ENCODE measurements at regions not wholly inside any gene's neighbourhood (a gene's known extent, or its start where the extent isn't known, plus 50 kb on each side); places are given as distances from the start of the nearest gene placed in this dataset.

DNA sequence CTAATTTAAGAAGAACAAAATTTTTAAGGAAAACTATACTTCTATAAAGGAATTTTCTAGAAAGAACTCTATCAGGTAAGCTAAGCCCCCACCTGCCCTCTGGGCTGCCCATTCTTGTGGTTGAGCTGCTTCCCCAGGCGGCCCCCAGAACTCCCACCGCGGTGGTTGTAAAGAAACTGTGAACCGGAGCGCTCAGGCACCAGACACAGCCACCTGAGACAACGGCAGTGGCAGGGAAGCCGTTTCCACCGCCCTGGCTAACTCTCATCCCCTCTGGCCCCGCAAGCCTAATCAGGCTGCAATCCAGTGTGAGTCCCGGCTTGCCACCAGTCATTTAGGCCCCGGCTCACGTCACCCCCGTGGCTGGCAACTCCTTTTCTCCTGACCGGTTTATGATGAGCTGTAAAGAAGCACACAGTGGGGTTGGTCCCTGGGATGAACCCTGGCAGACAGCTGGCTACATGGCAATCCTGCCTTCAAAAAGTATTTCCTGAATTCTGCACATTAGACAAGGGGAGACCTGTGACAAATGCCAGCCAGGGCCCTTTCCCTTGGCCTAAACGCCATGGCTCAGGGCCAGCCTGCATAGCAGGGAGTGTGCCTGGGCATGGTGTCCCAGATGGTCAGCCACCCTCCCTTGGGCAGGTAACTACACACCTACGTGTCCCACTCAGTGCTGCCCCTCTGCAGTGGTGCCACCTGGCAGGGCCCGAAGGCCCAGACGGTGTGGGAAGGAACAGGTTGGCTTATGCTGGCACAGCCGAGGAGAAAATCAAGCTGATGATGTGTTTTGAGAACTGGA lies 63.8 kb upstream of the GPR31 start:
- TF ChIP-seq TCF12 (IDR thresholded peaks at IDR 0.05; ENCODE audit: low read depth): no peak
- no peak for TF ChIP-seq NFIC (IDR thresholded peaks at IDR 0.05)
- TF ChIP-seq YY1 (IDR thresholded peaks at IDR 0.05; ENCODE audit: low read depth): no peak
- no peak for TF ChIP-seq EGR1 (IDR thresholded peaks at IDR 0.05)
- TF ChIP-seq TAF1 (IDR thresholded peaks at IDR 0.05; ENCODE audit: low read depth): no peak
- TF ChIP-seq, protein P1, sequence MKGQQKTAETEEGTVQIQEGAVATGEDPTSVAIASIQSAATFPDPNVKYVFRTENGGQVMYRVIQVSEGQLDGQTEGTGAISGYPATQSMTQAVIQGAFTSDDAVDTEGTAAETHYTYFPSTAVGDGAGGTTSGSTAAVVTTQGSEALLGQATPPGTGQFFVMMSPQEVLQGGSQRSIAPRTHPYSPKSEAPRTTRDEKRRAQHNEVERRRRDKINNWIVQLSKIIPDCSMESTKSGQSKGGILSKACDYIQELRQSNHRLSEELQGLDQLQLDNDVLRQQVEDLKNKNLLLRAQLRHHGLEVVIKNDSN (IDR thresholded peaks at IDR 0.05): no peak
- TF ChIP-seq FOXM1 (IDR thresholded peaks at IDR 0.05; ENCODE audit: borderline replicate concordance, low read depth): no peak
- TF ChIP-seq, protein P2, sequence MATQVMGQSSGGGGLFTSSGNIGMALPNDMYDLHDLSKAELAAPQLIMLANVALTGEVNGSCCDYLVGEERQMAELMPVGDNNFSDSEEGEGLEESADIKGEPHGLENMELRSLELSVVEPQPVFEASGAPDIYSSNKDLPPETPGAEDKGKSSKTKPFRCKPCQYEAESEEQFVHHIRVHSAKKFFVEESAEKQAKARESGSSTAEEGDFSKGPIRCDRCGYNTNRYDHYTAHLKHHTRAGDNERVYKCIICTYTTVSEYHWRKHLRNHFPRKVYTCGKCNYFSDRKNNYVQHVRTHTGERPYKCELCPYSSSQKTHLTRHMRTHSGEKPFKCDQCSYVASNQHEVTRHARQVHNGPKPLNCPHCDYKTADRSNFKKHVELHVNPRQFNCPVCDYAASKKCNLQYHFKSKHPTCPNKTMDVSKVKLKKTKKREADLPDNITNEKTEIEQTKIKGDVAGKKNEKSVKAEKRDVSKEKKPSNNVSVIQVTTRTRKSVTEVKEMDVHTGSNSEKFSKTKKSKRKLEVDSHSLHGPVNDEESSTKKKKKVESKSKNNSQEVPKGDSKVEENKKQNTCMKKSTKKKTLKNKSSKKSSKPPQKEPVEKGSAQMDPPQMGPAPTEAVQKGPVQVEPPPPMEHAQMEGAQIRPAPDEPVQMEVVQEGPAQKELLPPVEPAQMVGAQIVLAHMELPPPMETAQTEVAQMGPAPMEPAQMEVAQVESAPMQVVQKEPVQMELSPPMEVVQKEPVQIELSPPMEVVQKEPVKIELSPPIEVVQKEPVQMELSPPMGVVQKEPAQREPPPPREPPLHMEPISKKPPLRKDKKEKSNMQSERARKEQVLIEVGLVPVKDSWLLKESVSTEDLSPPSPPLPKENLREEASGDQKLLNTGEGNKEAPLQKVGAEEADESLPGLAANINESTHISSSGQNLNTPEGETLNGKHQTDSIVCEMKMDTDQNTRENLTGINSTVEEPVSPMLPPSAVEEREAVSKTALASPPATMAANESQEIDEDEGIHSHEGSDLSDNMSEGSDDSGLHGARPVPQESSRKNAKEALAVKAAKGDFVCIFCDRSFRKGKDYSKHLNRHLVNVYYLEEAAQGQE (IDR thresholded peaks at IDR 0.05; ENCODE audit: low read depth): no peak
- TF ChIP-seq RAD21 (IDR thresholded peaks at IDR 0.05; ENCODE audit: low read depth): no peak
- no peak for TF ChIP-seq CEBPB (IDR thresholded peaks at IDR 0.05)

DNA sequence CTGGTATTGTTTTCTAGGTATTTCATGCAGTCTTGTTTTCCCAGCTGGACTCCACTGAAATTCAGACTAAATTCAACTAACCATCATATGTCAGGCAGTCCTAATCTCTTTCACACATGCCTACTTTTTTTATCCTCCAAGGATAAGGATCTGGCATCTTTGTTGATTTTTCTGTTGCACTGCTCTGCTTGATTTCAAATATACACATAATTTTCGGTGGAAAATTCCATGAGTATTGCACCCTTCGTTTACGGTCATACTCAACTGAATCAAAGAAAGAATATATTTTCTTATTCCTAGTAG lies 64.8 kb upstream of the UNC93A start:
- no peak for TF ChIP-seq TEAD4 (IDR thresholded peaks at IDR 0.05)
- TF ChIP-seq TAF1 (IDR thresholded peaks at IDR 0.05; ENCODE audit: low read depth): no peak
- no peak for TF ChIP-seq YY1 (IDR thresholded peaks at IDR 0.05; ENCODE audit: low read depth)
- TF ChIP-seq NFIC (IDR thresholded peaks at IDR 0.05): no peak
- TF ChIP-seq RAD21 (IDR thresholded peaks at IDR 0.05; ENCODE audit: low read depth): no peak
- TF ChIP-seq, protein P2 (IDR thresholded peaks at IDR 0.05; ENCODE audit: low read depth): no peak
- no peak for TF ChIP-seq CREB1 (IDR thresholded peaks at IDR 0.05; ENCODE audit: low read depth)
- TF ChIP-seq, protein P1 (IDR thresholded peaks at IDR 0.05): no peak
- no peak for TF ChIP-seq FOXM1 (IDR thresholded peaks at IDR 0.05; ENCODE audit: borderline replicate concordance, low read depth)
- TF ChIP-seq EP300 (IDR thresholded peaks at IDR 0.05; ENCODE audit: borderline replicate concordance): no peak
- no peak for TF ChIP-seq TCF12 (IDR thresholded peaks at IDR 0.05; ENCODE audit: low read depth)
- TF ChIP-seq ZBTB7A (IDR thresholded peaks at IDR 0.05; ENCODE audit: low read depth): no peak
- TF ChIP-seq, protein P3, sequence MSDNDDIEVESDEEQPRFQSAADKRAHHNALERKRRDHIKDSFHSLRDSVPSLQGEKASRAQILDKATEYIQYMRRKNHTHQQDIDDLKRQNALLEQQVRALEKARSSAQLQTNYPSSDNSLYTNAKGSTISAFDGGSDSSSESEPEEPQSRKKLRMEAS (IDR thresholded peaks at IDR 0.05): no peak
- no peak for TF ChIP-seq EGR1 (IDR thresholded peaks at IDR 0.05)
- TF ChIP-seq CEBPB (IDR thresholded peaks at IDR 0.05): no peak

DNA sequence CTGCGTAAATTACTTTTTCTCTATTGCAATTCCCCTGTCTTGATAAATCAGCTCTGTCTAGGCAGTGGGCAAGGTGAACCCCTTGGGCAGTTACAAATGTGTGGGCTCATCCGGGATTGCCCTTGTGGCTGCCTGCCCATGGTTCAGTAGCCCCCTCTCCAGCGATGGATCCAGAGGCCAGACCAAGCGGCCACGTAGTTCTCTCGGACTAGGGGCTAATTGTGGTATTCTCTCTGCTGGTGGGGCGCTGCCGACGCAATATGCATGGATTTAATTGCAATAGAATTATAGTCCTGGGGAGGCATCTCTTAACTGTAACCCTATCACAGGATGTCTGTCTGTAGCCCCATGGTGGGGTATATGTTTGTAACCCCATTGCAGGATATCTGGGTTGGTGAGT lies 64.3 kb upstream of the UNC93A start:
- TF ChIP-seq, protein P2 (IDR thresholded peaks at IDR 0.05; ENCODE audit: low read depth): no peak
- TF ChIP-seq, protein P1 (IDR thresholded peaks at IDR 0.05): no peak
- no peak for TF ChIP-seq CREB1 (IDR thresholded peaks at IDR 0.05; ENCODE audit: low read depth)

DNA sequence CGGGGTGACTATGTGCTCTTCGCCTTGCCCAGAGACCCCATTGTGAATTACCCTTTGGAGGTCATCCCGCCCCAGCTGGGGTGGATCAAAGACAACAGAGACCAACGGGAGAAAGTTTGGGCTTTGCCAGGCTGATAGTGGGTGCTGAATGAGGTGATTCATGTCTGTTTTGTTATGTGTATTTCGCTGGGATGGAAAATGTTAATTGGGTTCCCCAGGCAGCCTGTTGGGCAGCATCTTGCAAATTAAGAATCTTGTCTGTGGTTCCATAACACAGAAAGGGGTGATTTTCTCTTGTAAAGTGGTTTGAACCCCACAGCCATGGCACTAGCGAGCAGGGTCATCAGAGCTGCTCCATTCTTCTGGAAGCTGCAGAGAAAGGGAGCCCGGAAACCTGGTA lies 63.1 kb upstream of the UNC93A start:
- TF ChIP-seq TAF1 (IDR thresholded peaks at IDR 0.05; ENCODE audit: low read depth): no peak
- TF ChIP-seq TEAD4 (IDR thresholded peaks at IDR 0.05): no peak
- TF ChIP-seq YY1 (IDR thresholded peaks at IDR 0.05; ENCODE audit: low read depth): no peak
- TF ChIP-seq, protein P2 (IDR thresholded peaks at IDR 0.05; ENCODE audit: low read depth): no peak
- TF ChIP-seq EGR1 (IDR thresholded peaks at IDR 0.05): no peak
- no peak for TF ChIP-seq RAD21 (IDR thresholded peaks at IDR 0.05; ENCODE audit: low read depth)
- TF ChIP-seq ZBTB7A (IDR thresholded peaks at IDR 0.05; ENCODE audit: low read depth): no peak
- TF ChIP-seq CREB1 (IDR thresholded peaks at IDR 0.05; ENCODE audit: low read depth): no peak
- no peak for TF ChIP-seq CEBPB (IDR thresholded peaks at IDR 0.05)
- TF ChIP-seq FOXM1 (IDR thresholded peaks at IDR 0.05; ENCODE audit: borderline replicate concordance, low read depth): no peak
- no peak for TF ChIP-seq NFIC (IDR thresholded peaks at IDR 0.05)
- no peak for TF ChIP-seq TCF12 (IDR thresholded peaks at IDR 0.05; ENCODE audit: low read depth)
- no peak for TF ChIP-seq EP300 (IDR thresholded peaks at IDR 0.05; ENCODE audit: borderline replicate concordance)
- TF ChIP-seq, protein P3 (IDR thresholded peaks at IDR 0.05): no peak
- TF ChIP-seq, protein P1 (IDR thresholded peaks at IDR 0.05): no peak
